Right forelimb (tissue), 1 donor: ENCODE measurements at regions not wholly inside any gene's neighbourhood (a gene's known extent, or its start where the extent isn't known, plus 50 kb on each side); places are given as distances from the start of the nearest gene placed in this dataset.

Source experiments
- DNase-seq: peaks from one replicate; pipeline ENCODE4 v3.0.0-alpha.2; 2018

- no peak for DNase-seq
These were observed 348.5 kb upstream of the ROBO1 start for GRCh38 chr3:80116281-80116680.

DNA sequence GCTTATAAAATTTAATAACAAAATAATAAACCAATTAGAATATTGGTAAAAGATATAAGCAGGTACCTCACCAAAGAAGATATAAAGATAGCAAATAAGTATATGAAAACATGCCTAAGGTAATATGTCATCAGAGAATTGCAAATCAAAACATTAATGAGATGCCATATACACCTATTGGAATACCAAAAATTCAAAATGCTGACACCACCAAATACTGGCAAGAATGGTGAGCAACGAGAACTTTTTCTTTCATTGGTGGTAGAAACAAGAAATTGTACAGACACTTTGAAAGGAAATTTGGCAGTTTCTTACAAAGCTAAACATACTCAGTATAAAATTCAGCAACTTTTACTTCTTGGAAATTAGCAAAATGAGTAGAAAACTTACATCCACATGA, 346.9 kb upstream of the ROBO1 start:
- no peak for DNase-seq

DNA sequence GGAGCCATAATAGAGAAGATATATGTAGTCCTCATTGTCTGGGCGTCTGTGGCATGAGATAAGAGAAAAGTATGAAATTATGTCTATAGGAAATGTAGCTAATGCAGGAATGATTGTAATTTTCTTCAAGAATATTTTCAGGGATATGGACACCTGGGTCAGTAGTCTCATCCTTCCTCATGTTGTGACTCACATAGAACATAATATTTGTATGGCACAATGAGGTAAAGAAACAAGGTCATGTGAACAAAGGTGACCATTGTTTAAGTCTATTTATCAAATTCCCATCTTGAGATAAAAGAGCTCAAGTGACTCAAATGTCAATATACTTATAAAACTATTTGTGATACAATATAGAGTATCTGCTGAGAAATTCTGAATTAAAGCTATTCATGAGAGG, 345.5 kb upstream of the ROBO1 start:
- DNase-seq: no peak

- DNase-seq: no peak
These were observed 331.8 kb upstream of the ROBO1 start for GRCh38 chr3:80099559-80100066.

DNA sequence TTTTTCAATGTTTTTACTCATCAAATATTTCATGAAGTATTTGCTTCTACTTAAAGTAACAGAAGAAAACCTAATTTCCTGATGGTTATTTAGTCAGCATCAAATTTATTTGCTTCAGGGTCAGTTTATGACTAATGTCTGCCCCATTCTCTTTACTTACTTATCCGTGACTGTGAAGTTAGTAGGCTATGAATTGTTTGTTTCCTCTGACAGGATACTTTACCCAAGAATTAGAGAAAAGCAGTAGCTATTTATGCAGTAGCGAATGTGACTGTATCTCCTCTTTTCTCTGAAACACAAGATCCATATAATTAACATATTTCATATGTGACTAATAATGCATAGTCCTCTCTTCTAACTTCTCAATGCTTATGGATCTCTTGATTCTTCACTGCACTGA, 329.9 kb upstream of the ROBO1 start:
- DNase-seq: no peak

DNA sequence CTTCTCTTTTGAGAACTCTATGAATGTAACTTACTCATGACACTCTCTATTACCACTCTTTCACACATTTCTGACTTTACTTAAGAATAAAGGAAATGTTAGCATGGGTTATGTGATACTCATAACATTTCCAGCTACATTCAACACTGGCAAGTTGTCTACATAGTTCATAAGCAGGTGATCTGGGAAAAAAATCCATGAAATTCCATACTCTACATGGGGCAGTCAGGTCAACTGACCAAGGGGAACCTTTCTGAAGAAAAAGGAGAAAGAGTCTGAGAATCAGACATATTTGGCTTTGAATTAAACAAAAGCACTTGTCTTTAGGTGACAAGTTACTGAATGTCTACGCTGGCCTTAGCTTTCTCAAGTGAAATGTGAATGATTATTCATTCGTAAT, 329.1 kb upstream of the ROBO1 start:
- DNase-seq: no peak

DNA sequence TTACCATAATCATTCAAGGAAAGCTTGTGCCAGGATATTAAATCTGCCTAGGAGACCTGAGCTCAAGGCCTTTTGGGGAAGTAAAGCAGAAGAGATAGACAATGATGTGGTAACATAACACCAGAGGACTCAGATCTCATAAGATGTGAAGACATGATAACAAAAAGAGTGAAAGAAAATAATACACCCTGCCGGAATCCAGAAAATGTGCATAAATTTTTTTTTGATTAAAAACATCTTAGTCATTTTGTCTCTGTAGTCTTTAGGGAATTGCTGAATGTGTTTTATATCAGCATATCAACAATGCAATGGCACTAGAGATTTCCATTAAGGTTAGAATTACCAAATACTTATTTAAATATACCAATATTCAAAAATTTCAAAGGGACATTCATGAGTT, 326.8 kb upstream of the ROBO1 start:
- DNase-seq: no peak

DNA sequence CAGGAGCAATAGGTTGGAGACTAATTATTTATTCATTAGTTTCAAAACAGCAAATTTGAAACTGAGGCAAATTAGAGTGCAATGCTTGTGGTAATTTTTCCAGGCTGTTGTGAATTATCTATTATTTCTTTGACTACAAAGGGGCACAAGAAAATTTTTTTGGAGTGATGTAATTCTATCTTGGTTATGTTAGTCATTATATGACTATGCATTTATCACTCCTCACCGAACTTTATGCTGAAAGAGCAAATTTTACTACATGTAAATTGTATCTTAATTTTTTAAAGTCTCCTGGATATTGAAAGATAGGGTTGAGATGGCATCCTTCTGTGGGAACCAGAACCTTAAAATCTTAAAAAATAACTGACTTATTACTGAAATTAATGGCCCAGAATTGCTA, 320.0 kb upstream of the ROBO1 start:
- no peak for DNase-seq

- no peak for DNase-seq
These were observed 318.6 kb upstream of the ROBO1 start for GRCh38 chr3:80086426-80086825.

DNA sequence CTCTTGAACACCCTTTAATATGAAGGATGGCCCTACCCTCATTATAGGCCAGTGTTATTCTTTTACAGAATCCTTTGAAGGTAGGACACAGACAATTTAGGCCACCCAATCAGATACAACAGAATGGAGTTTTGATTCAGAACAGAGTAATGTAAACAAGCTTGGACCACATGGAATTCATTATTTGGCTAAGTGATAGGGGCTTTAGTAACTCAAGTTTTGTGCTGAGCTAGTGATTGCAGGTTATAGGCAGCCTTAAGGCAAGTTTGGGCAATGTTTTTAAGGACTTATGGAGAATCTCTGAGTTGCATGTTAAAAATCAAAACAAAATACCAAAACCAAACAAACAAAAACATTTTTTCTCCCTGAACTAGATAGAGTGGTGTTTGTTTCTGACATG, 312.1 kb upstream of the ROBO1 start:
- DNase-seq: no peak

GRCh38 chr3:80068459-80068858, 300.7 kb upstream of the ROBO1 start:
- DNase-seq: no peak

DNA sequence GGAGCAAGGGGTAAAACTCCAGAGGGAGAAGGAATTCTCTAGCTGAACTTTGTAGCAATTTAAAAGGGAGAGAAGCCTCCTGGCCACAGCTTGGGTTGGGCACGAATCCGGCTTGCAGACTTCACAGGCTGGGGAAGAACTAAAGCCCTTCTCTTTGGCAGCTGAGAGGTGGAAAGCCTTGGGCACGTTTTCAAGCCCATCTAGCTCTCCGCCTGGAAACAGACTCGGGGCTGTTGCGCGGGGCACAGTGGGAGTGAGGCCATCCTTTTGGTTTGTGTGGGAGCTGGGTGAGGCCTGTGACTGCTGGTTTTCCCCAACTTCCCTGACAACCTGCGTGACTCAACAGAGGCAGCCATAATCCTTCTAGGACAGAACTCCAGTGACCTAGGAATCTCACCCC, 295.7 kb upstream of the ROBO1 start:
- no peak for DNase-seq

DNA sequence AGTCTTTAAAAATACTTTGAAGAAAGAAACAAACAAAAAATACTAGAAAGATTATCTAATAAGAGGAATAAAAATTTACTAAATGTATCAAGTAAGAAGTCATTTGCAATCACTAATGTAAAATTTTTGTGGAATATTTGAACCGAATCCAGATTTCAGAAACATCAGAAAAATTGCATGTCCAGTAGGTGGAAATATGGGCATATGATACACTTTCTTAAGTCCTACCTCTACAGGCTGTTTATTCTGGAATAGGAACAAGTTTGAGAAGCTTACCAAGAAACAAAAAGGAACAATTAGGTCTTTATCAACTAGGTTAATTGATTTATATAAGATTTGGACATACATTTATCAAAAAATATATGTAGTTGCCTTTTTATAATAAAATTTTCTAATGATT, 292.9 kb upstream of the ROBO1 start:
- DNase-seq: no peak

DNA sequence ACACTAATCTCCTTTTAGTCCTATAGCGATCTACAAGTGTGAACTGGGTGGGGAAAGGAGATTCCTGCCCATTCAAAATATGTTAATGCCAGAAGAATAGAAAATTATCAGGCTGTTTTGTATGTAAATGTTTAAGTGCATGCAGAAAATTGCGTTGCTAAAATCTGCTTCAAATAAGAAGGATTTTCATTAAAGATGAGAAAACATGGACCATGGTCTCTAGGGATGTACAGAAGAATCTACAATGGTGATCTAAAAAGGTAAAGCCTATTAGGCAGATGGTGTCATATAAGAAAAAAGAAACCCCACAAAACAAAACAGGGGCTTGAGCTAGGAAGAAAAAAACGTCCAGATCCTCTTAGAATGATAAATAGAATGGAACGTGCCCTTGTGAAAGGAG, 287.5 kb upstream of the ROBO1 start:
- DNase-seq: no peak

GRCh38 chr3:80052271-80052670, 284.5 kb upstream of the ROBO1 start:
- DNase-seq: no peak

DNA sequence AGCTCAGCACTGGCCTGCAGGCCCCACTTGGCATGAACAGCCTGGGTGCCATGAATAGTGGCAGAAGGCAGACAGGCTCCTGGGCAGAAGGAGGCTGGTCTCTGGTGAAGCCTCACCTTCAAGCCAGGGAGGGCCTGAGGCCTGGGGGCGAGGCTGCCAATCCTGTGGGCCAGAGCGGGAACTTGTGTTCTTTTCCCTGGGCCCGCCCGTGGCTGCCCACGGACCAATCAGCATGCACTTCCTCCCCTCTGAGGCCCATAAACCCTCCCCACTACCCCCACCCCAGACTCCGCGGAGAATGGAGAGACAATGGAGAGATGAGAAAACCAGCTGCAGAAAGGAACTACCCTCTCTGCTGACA, 283.8 kb upstream of the ROBO1 start:
- no peak for DNase-seq

GRCh38 chr3:80050826-80051601, 283.2 kb upstream of the ROBO1 start:
- no peak for DNase-seq

DNA sequence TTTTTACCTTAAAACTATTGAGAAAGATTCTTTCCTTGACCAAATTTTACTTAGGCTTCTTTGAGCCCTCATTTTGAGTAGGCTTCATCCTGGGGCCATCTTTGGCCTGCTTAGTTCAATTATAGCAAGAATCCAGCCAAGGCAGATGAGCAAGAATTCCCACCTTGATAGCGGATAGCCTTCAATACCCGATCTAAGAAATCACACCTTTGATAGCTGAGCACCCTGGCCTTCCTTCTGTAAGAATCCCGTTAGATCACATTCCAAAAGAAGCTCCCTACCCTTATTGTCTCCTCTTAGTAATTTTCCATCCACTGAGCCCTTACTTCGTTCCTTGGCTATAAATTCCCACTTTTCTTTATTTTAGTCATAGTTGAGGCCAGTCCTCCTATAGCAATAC, 275.4 kb upstream of the ROBO1 start:
- no peak for DNase-seq

- no peak for DNase-seq
These were observed 272.3 kb upstream of the ROBO1 start for GRCh38 chr3:80040067-80040466.

DNA sequence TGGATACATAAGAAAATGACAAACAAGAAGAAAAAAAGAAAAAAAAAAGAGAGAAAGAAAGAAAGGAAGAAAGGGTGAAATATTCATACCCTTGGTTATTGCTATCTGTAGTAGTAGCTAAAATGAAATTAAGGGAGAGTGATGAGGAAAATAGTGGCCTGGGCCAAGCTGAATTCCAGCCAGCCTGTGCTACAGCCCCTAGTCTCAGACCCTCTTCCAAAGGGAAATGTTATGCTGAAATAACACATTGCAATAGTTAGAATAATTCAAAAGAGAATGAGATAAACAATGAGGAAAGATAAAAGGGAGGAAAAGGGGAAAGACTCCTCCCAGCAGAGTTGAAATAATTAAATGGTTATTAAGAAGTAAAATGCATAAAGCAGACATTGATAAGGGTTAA, 268.4 kb upstream of the ROBO1 start:
- no peak for DNase-seq

DNA sequence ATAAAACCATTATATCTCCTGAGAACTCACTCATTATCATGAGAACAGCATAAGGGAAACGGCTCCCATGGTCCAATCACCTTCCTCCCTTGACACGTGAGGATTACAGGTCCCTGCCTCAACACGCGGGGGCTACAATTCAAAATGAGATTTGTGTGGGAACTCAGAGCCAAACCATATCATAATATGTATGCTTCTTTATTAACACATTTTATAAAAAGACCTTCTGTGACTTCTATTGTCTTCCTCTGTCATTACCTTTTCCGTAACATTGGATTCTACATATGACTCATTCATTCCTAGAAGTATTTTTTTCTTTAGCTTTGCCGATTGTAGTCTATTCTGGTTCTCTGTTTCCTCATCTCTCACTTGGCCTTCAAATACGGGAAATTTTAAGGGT, 267.2 kb upstream of the ROBO1 start:
- DNase-seq: no peak

- DNase-seq: no peak
These were observed 255.2 kb upstream of the ROBO1 start for GRCh38 chr3:80023010-80023409.

GRCh38 chr3:80018375-80018774, 250.6 kb upstream of the ROBO1 start:
- DNase-seq: no peak

GRCh38 chr3:80017369-80017768, 249.6 kb upstream of the ROBO1 start:
- DNase-seq: no peak

DNA sequence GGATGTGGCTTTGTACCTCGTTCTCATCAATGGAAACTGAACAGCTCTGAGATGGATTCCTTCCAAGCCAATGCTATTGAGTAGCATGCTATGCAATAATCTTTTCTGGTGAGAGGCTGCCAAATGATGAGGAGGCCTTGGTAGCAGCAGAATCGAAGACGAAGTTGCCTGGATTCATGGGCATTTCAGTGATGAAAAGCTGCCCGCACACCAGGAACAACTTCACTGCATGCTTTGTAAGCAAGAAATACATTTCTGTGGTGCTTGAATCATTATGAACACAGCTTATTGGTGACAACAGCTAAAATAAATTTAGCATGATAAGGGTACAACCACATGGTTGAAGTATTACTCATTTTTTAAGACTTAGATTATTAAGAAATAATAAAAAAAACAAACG, 246.8 kb upstream of the ROBO1 start:
- DNase-seq: no peak
